GM12872 (cell line): ENCODE measurements at regions not wholly inside any gene's neighbourhood (a gene's known extent, or its start where the extent isn't known, plus 50 kb on each side); places are given as distances from the start of the nearest gene placed in this dataset.

Experiments
- TF ChIP-seq, protein P1 (sequence below): IDR thresholded peaks from 3 replicates; pipeline ENCODE4 v1.5.1; 2011; ENCODE audit warnings: low read depth, mild to moderate bottlenecking, low read length, moderate library complexity; ENCODE audit not compliant: insufficient read depth

DNA sequence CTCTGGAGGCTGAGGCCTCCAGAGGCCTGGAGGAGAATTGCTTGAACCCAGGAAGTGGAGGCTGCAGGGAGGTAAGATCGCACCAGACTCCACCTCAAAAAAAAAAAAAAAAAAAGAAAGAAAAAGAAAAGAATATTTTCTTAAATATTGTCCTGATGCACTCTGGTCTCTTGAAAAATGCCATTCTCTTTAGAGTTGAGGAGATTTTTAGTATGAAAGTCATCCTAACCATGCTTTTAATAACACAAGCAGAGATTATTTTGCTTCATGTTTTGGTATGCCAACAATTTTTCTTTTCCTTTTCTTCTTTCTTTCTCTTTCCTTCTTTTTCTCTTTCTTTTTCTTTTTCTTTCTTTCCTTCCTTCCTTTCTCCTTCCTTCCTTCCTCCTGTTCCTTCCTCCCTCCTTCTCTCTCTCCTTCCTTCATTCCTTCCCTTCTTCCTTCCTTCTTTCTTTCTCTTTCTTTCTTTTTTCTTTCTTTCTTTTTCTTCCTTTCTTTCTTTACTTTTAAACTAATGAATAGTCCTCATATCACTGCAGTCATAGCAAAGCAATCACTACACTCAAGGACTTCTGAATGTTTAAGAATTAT, 116.9 kb upstream of the CCNH start:
- TF ChIP-seq, protein P1, sequence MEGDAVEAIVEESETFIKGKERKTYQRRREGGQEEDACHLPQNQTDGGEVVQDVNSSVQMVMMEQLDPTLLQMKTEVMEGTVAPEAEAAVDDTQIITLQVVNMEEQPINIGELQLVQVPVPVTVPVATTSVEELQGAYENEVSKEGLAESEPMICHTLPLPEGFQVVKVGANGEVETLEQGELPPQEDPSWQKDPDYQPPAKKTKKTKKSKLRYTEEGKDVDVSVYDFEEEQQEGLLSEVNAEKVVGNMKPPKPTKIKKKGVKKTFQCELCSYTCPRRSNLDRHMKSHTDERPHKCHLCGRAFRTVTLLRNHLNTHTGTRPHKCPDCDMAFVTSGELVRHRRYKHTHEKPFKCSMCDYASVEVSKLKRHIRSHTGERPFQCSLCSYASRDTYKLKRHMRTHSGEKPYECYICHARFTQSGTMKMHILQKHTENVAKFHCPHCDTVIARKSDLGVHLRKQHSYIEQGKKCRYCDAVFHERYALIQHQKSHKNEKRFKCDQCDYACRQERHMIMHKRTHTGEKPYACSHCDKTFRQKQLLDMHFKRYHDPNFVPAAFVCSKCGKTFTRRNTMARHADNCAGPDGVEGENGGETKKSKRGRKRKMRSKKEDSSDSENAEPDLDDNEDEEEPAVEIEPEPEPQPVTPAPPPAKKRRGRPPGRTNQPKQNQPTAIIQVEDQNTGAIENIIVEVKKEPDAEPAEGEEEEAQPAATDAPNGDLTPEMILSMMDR, result no peak

DNA sequence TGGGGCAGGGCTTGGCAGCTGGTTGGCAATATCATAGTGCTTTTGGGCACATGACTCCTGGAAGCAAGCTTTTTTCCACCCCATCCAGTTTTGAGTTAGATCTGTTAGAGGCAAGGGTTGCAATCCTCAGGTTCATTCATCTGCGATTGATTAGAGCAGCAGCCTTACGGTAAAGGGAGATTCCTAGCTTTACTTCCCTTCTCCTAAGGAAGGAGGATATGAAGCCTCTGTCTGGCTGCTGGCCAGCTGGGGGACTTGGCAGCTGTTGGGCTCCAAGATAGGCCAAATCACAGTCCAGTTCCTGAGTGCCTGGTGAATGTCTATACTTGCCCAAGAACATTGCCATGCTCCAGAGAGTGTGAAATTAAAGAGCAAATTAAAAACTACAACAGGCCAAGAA, 113.4 kb upstream of the CCNH start:
- TF ChIP-seq, protein P1, result no peak

DNA sequence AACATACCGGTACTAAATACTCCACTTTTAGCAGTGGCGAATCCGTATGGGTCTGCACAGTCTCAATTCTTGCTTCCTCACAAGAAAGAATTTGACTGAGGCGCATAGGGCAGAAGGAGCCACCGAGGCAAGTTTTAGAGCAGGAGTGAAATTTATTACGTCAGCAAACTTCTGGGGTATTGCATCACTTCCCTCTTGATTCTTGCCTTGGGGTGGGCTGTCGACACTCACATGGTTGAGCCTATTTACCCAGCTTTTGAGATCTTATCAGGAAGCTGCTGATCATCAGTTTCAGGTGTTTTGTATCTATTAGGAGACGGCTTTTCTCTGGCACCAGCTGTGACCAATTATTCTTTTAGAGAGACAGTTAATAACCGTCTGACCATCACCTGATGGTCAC, 111.5 kb upstream of the CCNH start:
- TF ChIP-seq, protein P1, result no peak

DNA sequence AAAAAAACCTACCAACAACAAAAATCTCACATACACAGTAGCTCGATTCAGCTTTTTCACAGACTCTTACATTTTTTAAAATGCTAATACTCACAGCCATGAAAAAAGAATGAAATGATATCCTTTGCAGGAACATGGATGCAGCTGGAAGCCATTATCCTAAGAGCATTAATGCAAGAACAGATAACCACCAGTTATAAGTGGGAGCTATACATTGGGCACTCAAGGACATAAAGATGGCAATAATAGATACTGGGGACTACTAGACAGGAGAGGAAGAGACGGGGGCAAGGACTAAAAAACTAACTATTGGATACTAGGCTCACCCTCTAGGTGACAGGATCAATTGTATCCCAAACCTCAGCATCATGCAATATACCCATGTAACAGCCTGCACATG, 90.3 kb upstream of the CCNH start:
- TF ChIP-seq, protein P1, result no peak

DNA sequence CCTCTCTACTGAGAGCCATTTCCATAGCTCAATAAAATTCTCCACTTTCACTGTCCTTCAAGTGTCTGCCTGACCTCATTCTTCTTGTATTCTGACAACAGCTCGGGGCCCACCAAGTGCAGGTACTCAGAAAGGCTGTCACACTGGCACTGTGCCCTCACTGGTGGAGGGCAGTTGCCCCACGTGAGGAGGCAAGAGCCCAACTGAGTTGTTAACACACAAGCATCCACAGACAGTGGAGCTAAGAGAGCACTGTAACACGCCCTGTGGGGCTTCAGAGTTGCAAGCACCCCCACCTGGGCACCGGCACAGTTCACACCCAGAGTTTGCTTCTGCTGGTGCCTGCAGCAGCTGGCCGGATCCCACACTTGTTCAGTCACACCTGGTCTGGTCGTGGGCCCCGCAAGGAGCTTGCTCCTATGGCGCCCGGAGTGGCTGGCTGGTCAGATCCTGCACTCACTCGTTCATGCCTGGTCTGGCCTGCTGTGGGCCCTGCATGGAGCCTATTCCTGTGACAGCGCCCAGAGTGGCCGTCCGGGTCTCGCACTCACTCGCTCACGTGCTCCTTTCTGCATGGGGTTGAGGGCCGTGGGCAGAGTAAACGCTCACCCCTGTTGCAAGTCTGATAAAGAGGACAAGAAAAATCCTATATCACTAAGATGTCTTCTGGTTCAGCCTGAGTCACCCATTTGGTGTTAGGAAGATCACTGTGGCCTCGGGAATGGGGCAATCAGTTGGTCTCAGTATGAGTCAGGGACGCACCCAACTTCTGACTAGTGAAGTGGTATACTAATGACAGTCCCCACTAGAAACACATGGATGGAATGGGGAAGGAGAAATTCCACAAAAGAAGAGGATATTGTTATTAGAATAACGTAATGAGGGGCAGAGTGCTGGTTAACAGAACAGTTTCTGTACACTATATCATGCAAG, 87.0 kb upstream of the CCNH start:
- TF ChIP-seq, protein P1, result no peak
